ENCODE measurements at regions not wholly inside any gene's neighbourhood (a gene's known extent, or its start where the extent isn't known, plus 50 kb on each side); places are given as distances from the start of the nearest gene placed in this dataset.

GRCh38 chr17:64781810-64782555 lies 119.9 kb upstream of the SMURF2 start:
- no peak overlapping the region for H3K4me2 ChIP-seq (ENCODE audit: low read length)
- peaks cover 14% of the 10 kb centered on the region for H3K4me1 ChIP-seq (ENCODE audit: low read length)
- H3K79me2 ChIP-seq (ENCODE audit: low read length): no peaks in the 10 kb centered on the region
- H3K27ac ChIP-seq (ENCODE audit: low read length): no peak overlapping the region
- no peaks in the 10 kb centered on the region for H3K9me3 ChIP-seq (ENCODE audit: insufficient read depth, low read length)
- H3K36me3 ChIP-seq (replicated peaks; ENCODE audit: low read depth, low read length): peaks cover 3% of the 10 kb centered on the region
- H4K20me1 ChIP-seq (ENCODE audit: insufficient read depth, low read length): no peaks in the 10 kb centered on the region
- no peak overlapping the region for H3K9ac ChIP-seq (ENCODE audit: low read length)
- H3K4me3 ChIP-seq (ENCODE audit: low read length): no peak overlapping the region
- no peaks in the 10 kb centered on the region for H3K27me3 ChIP-seq (ENCODE audit: low read depth, low read length)
- TF ChIP-seq EZH2phosphoT487 (IDR thresholded peaks at IDR 0.05; ENCODE audit: low read depth): no peak
- TF ChIP-seq CTCF (IDR thresholded peaks at IDR 0.05; ENCODE audit: low read depth, low read length): no peak
- H2AFZ ChIP-seq (ENCODE audit: low read depth, low read length): no peak overlapping the region

GRCh38 chr17:64781014-64781756 lies 119.1 kb upstream of the SMURF2 start:
- Histone ChIP-seq H3K79me2 (ENCODE audit: low read length) (no peaks in the 10 kb centered on the region), H3K36me3 (replicated peaks; ENCODE audit: low read depth, low read length) (peaks cover 3% of the 10 kb centered on the region)
- TF ChIP-seq EZH2phosphoT487 (IDR thresholded peaks at IDR 0.05; ENCODE audit: low read depth) (no peak), CTCF (IDR thresholded peaks at IDR 0.05; ENCODE audit: low read depth, low read length) (no peak)

GRCh38 chr17:64780096-64781013 lies 118.2 kb upstream of the SMURF2 start:
- no peaks in the 10 kb centered on the region for H3K9me3 ChIP-seq (ENCODE audit: insufficient read depth, low read length)
- no peaks in the 10 kb centered on the region for H4K20me1 ChIP-seq (ENCODE audit: insufficient read depth, low read length)
- no peak overlapping the region for H3K4me2 ChIP-seq (ENCODE audit: low read length)
- H3K9ac ChIP-seq (ENCODE audit: low read length): no peak overlapping the region
- no peaks in the 10 kb centered on the region for H3K79me2 ChIP-seq (ENCODE audit: low read length)
- no peaks in the 10 kb centered on the region for H3K27me3 ChIP-seq (ENCODE audit: low read depth, low read length)
- H2AFZ ChIP-seq (ENCODE audit: low read depth, low read length): no peak overlapping the region
- TF ChIP-seq CTCF (IDR thresholded peaks at IDR 0.05; ENCODE audit: low read depth, low read length): no peak
- no peak overlapping the region for H3K27ac ChIP-seq (ENCODE audit: low read length)
- peaks cover 3% of the 10 kb centered on the region for H3K36me3 ChIP-seq (replicated peaks; ENCODE audit: low read depth, low read length)
- no peak overlapping the region for H3K4me3 ChIP-seq (ENCODE audit: low read length)
- peaks cover 25% of the 10 kb centered on the region for H3K4me1 ChIP-seq (ENCODE audit: low read length)

More at GRCh38 chr17:64781014-64781756, 119.1 kb upstream of the SMURF2 start:
- no peak overlapping the region for H3K4me2 ChIP-seq (ENCODE audit: low read length)
- H3K9ac ChIP-seq (ENCODE audit: low read length): no peak overlapping the region
- H3K27me3 ChIP-seq (ENCODE audit: low read depth, low read length): no peaks in the 10 kb centered on the region
- no peak overlapping the region for H3K4me3 ChIP-seq (ENCODE audit: low read length)
- no peak overlapping the region for H3K27ac ChIP-seq (ENCODE audit: low read length)
- H2AFZ ChIP-seq (ENCODE audit: low read depth, low read length): no peak overlapping the region
- H3K4me1 ChIP-seq (ENCODE audit: low read length): peaks cover 19% of the 10 kb centered on the region
- H3K9me3 ChIP-seq (ENCODE audit: insufficient read depth, low read length): no peaks in the 10 kb centered on the region
- no peaks in the 10 kb centered on the region for H4K20me1 ChIP-seq (ENCODE audit: insufficient read depth, low read length)

All from OCI-LY3 (cell line).